Endothelial cell of umbilical vein (primary cell): ENCODE measurements at regions not wholly inside any gene's neighbourhood (a gene's known extent, or its start where the extent isn't known, plus 50 kb on each side); places are given as distances from the start of the nearest gene placed in this dataset.

Source experiments
- CTCF ChIP-seq, 2 donors: IDR thresholded peaks; 1 replicate in 1 of 2; 2 replicates in 1 of 2; pipeline ENCODE4 v1.5.1; 2011; ENCODE audit warnings: low read length in 2 of 2, mild to moderate bottlenecking in 2 of 2, moderate library complexity in 2 of 2, control low read depth in 1 of 2, inconsistent platforms in 1 of 2, low read depth in 1 of 2; ENCODE audit not compliant: insufficient read depth in 1 of 2; ENCODE audit errors: extremely low read depth in 1 of 2
- EZH2 ChIP-seq: IDR thresholded peaks from 2 replicates; pipeline ENCODE4 v1.6.1; 2012; ENCODE audit warnings: borderline replicate concordance, low read depth, mild to moderate bottlenecking, moderate library complexity, low read length, inconsistent platforms; ENCODE audit not compliant: severe bottlenecking
- FOS ChIP-seq: IDR thresholded peaks from 2 replicates; pipeline ENCODE4 v1.6.1; 2011; ENCODE audit warnings: mild to moderate bottlenecking, low read length, moderate library complexity, borderline replicate concordance; ENCODE audit not compliant: insufficient read depth
- GATA2 ChIP-seq: IDR thresholded peaks from 2 replicates; pipeline ENCODE4 v1.7.0; 2011; ENCODE audit warnings: low read depth, mild to moderate bottlenecking, moderate library complexity, mixed read lengths, low read length; ENCODE audit not compliant: insufficient read length, insufficient read depth
- JUN ChIP-seq: IDR thresholded peaks from 2 replicates; pipeline ENCODE4 v1.6.1; 2011; ENCODE audit warnings: borderline replicate concordance, low read depth; ENCODE audit not compliant: insufficient read length, insufficient read depth
- MAX ChIP-seq: IDR thresholded peaks from 2 replicates; pipeline ENCODE4 v1.6.1; 2011; ENCODE audit not compliant: insufficient read depth, insufficient read length
- MYC ChIP-seq: IDR thresholded peaks from one replicate; pipeline ENCODE4 v1.6.1; 2011; ENCODE audit warnings: mild to moderate bottlenecking, low read depth, low read length
- POLR2A ChIP-seq: IDR thresholded peaks from 2 replicates; pipeline ENCODE4 v1.6.1; 2012; ENCODE audit warnings: low read depth, mild to moderate bottlenecking, control low read depth, low read length
- POLR2AphosphoS5 ChIP-seq: IDR thresholded peaks from 2 replicates; pipeline ENCODE4 v1.6.1; 2012; ENCODE audit warnings: low read depth, mild to moderate bottlenecking, control low read depth, low read length, moderate library complexity; ENCODE audit not compliant: insufficient read depth

DNA sequence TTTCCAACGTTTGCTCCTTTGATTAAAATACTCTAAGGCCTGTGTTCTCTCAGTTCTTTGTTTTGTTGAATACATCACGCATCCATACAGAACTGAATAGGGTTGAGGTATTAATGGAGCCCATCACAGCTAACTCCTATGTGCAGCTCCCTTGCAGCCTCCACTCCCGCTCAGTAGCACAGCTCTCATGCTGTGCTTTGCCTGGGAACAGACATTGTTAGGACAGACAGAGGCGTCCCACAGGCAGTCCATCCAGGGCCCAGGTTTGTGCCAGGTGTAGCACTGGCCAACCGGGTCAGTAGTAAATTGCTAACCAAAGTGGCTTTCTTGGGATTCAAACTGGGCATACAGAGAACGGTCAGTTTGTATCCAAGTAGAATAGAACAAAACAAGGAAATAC is 644.7 kb upstream of the NRP1 start:
- TF ChIP-seq CTCF (IDR thresholded peaks at IDR 0.05; ENCODE audit: extremely low read depth in 1 of 2, insufficient read depth in 1 of 2, low read depth in 1 of 2, low read length in 2 of 2), result no peak
- no peak for TF ChIP-seq POLR2AphosphoS5
- TF ChIP-seq POLR2A, result no peak
- TF ChIP-seq EZH2, result no peak
- no peak for TF ChIP-seq MYC
- TF ChIP-seq JUN, result no peak
- no peak for TF ChIP-seq MAX
- TF ChIP-seq FOS, result no peak
- no peak for TF ChIP-seq GATA2
